GM13976 (cell line): ENCODE measurements at regions not wholly inside any gene's neighbourhood (a gene's known extent, or its start where the extent isn't known, plus 50 kb on each side); places are given as distances from the start of the nearest gene placed in this dataset.
"Not testable (repeated sequence)": the region's sequence is repeated elsewhere in the genome, so short reads cannot be mapped to it uniquely, and the experiment has no call there.

Source experiments
- DNase-seq: peaks from one replicate; pipeline ENCODE4 v3.0.0; 2012; ENCODE audit warnings: low spot score
- in situ Hi-C: fragments of 300-500 bp; cut with MboI; formaldehyde crosslinking; loops from one replicate; pipeline ENCODE4 v1.12.0; 2022; ENCODE audit warnings: low sequenced_read_pairs, mixed read lengths, inconsistent platforms; ENCODE audit not compliant: unreplicated experiment
- TF ChIP-seq, protein P1 (sequence below): IDR thresholded peaks from 2 replicates; pipeline ENCODE4 v1.5.1; 2012; ENCODE audit warnings: borderline replicate concordance, mild to moderate bottlenecking; ENCODE audit not compliant: insufficient read depth; ENCODE audit errors: extremely low read depth, missing control alignments, control extremely low read depth

DNA sequence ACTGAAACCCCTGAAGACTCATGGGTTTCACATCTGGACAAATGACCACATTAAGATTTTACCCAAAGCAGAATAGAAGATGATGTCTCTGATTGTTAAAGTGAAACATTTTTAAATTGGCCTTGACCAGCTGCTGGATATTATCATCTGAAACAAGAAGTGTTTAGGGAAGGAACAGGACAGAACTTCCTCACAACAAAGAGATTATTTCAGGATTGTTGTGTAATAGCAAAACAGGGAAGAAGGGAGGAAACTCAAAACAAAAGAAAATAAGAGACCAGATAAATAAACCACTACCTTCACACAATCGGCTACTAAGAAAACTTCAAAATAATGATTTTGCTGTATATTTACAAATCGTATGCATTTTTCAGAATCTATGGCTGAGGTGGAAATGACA lies 319.2 kb upstream of the API5 start:
- in situ Hi-C loops = no loop called here
- DNase-seq = no peak
- TF ChIP-seq, protein P1, sequence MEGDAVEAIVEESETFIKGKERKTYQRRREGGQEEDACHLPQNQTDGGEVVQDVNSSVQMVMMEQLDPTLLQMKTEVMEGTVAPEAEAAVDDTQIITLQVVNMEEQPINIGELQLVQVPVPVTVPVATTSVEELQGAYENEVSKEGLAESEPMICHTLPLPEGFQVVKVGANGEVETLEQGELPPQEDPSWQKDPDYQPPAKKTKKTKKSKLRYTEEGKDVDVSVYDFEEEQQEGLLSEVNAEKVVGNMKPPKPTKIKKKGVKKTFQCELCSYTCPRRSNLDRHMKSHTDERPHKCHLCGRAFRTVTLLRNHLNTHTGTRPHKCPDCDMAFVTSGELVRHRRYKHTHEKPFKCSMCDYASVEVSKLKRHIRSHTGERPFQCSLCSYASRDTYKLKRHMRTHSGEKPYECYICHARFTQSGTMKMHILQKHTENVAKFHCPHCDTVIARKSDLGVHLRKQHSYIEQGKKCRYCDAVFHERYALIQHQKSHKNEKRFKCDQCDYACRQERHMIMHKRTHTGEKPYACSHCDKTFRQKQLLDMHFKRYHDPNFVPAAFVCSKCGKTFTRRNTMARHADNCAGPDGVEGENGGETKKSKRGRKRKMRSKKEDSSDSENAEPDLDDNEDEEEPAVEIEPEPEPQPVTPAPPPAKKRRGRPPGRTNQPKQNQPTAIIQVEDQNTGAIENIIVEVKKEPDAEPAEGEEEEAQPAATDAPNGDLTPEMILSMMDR = no peak

DNA sequence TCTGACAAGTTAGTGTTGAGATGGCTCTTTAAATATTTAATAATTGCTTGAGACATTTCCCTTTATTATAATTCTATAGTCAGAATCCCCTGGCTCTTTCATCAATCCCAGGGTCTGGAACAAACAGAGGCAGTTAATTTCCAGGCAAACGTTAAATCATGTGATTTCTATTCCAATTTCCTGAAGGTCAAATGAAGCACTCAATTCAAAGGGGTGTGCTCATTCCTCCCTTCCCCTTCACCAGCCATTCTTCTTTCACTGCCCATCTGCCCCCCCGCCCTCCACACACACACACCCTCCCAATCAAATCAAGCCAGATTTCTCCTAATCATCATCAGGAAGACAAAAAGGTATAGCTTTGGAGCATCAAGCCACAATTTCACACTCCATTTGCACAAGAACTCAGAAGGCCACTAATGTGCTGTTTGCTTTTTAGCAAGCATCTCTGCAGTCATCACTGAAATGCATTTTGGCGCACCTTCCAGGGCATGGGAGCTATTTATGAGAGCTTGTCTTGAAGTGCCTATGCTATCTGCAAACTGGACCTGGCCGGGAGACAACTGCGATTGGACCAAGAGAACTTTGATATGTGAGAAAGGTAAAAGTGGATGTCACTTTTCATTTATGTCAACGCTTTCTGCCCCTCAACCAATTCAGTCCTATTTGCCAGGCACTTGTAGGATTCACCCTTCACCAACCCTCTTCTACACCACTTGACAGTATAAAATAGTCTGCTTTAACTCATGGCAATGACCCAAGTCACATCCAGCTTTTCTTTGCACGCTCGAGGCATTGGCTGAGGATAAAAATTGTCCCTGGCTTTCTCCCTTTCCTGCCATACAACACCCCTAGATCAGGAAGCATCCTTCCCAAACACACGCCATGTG lies 315.1 kb upstream of the API5 start:
- in situ Hi-C loops = no loop called here
- TF ChIP-seq, protein P1 = no peak
- no peak for DNase-seq

DNA sequence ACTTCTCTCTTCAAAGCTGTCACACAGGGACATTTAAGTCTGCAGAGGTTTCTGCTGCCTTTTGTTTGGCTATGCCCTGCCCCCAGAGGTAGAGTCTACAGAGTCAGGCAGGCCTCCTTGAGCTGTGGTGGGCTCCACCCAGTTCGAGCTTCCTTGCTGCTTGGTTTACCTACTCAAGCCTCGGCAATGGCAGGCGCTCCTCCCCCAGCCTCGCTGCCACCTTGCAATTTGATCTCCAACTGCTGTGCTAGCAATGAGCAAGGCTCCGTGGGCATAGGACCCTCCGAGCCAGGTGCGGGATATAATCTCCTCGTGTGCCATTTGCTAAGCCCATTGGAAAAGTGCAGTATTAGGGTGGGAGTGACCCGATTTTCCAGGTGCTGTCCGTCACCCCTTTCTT lies 306.9 kb upstream of the API5 start:
- DNase-seq, in situ Hi-C loops: not testable (repeated sequence)

DNA sequence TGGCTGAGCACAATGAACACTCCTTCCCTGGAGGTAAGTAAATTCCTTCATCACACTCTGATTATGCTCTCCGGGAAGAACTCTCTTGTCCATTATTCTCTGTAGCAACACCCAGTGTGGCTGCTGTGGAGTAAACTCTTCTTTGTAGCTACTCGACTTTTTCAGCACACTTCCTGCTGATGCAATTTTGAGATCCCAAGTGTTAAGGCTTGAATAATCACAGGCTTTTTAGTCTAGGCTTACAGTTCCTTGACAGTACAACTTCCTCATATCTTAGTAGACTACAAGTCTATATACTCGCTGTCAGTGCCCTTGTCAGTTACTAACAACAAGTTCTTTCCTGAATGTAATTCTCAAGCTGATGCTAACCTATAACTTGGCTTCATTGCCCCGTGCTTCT lies 301.8 kb upstream of the API5 start:
- in situ Hi-C loops = no loop called here
- DNase-seq = no peak
- TF ChIP-seq, protein P1 = no peak

DNA sequence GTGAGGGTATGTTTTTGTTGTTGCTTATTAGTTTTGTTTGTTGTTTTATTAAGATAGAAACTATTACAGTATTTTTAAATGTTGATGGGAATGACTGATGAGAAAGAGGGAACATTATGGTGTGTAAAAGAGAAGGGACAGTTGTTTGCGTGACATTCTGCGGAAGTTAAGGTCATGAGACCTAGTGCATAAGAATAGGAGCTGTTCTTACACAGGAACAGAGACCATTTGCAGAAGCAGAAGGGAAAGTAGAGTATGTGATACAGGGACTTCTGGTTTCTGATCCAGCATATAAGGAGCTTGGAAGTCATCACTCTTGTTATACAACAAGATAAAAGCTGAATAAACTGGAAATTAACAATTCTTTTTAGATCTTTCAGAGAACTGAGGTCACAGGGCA lies 299.2 kb upstream of the API5 start:
- TF ChIP-seq, protein P1 = no peak
- in situ Hi-C loops = no loop called here
- no peak for DNase-seq

GRCh38 chr11:43021466-43021865 lies 290.3 kb upstream of the API5 start:
- TF ChIP-seq, protein P1 = no peak
- in situ Hi-C loops = no loop called here
- peak; percentile 4 for DNase-seq

- no peak for DNase-seq
- TF ChIP-seq, protein P1 = no peak
- in situ Hi-C loops = no loop called here
These were observed 277.5 kb upstream of the API5 start for GRCh38 chr11:43034341-43034740.
